ENCODE measurements at regions not wholly inside any gene's neighbourhood (a gene's known extent, or its start where the extent isn't known, plus 50 kb on each side); places are given as distances from the start of the nearest gene placed in this dataset.

- no peak for DNase-seq (ENCODE audit: low spot score)
Measured at GRCh38 chr5:124692950-124693349, 53.5 kb downstream of the ZNF608 start.

- no peak for DNase-seq (ENCODE audit: low spot score)
Measured at GRCh38 chr5:124692324-124692723, 54.1 kb downstream of the ZNF608 start.

- no peak for DNase-seq (ENCODE audit: low spot score)
Measured at GRCh38 chr5:124689653-124690052, 56.8 kb downstream of the ZNF608 start.

GRCh38 chr5:124686239-124687004, 60.0 kb downstream of the ZNF608 start:
- DNase-seq (ENCODE audit: low spot score) = no peak

- no peak for DNase-seq (ENCODE audit: low spot score)
Measured at GRCh38 chr5:124685404-124685930, 61.0 kb downstream of the ZNF608 start.

- no peak for DNase-seq (ENCODE audit: low spot score)
Measured at GRCh38 chr5:124683917-124684555, 62.4 kb downstream of the ZNF608 start.

GRCh38 chr5:124679578-124680199, 66.8 kb downstream of the ZNF608 start:
- DNase-seq (ENCODE audit: low spot score) = no peak

GRCh38 chr5:124678922-124679519, 67.4 kb downstream of the ZNF608 start:
- DNase-seq (ENCODE audit: low spot score) = no peak

GRCh38 chr5:124678468-124678867, 68.0 kb downstream of the ZNF608 start:
- DNase-seq (ENCODE audit: low spot score) = no peak

GRCh38 chr5:124677374-124678351, 68.8 kb downstream of the ZNF608 start:
- no peak for DNase-seq (ENCODE audit: low spot score)

GRCh38 chr5:124675931-124676846, 70.2 kb downstream of the ZNF608 start:
- no peak for DNase-seq (ENCODE audit: low spot score)

GRCh38 chr5:124671193-124671592, 75.2 kb downstream of the ZNF608 start:
- no peak for DNase-seq (ENCODE audit: low spot score)

- no peak for DNase-seq (ENCODE audit: low spot score)
Measured at GRCh38 chr5:124670722-124671184, 75.7 kb downstream of the ZNF608 start.

- no peak for DNase-seq (ENCODE audit: low spot score)
Measured at GRCh38 chr5:124669956-124670721, 76.3 kb downstream of the ZNF608 start.

- DNase-seq (ENCODE audit: low spot score) = no peak
Measured at GRCh38 chr5:124669300-124669648, 77.2 kb downstream of the ZNF608 start.

- no peak for DNase-seq (ENCODE audit: low spot score)
Measured at GRCh38 chr5:124668353-124669299, 77.8 kb downstream of the ZNF608 start.

GRCh38 chr5:124665625-124666024, 80.8 kb downstream of the ZNF608 start:
- no peak for DNase-seq (ENCODE audit: low spot score)

GRCh38 chr5:124665035-124665434, 81.4 kb downstream of the ZNF608 start:
- DNase-seq (ENCODE audit: low spot score) = no peak

All from SW480 (cell line).